ENCODE measurements at regions not wholly inside any gene's neighbourhood (a gene's known extent, or its start where the extent isn't known, plus 50 kb on each side); places are given as distances from the start of the nearest gene placed in this dataset.

- TF ChIP-seq CTCF (IDR thresholded peaks at IDR 0.05; ENCODE audit: low read depth, low read length): no peak
- TF ChIP-seq POLR2A (IDR thresholded peaks at IDR 0.05; ENCODE audit: extremely low read depth, insufficient read length): no peak
- TF ChIP-seq MAX (IDR thresholded peaks at IDR 0.05; ENCODE audit: low read depth, low read length): no peak
Measured at GRCh38 chr11:76287227-76287626, 80.9 kb upstream of the WNT11 start.
